Neural crest cell (in vitro differentiated cells): ENCODE measurements at regions not wholly inside any gene's neighbourhood (a gene's known extent, or its start where the extent isn't known, plus 50 kb on each side); places are given as distances from the start of the nearest gene placed in this dataset.

Source experiments
- DNase-seq: peaks from one replicate; pipeline ENCODE4 v3.0.0; 2021; ENCODE audit warnings: low read depth, mixed read lengths, low spot score
- H3K27ac Mint-ChIP-seq: one replicate; pipeline ENCODE4 v1.8.0; 2021; ENCODE audit warnings: mild to moderate bottlenecking, mixed read lengths; ENCODE audit not compliant: unreplicated experiment
- H3K27me3 Mint-ChIP-seq: 2 replicates; pipeline ENCODE4 v1.8.0; 2021; ENCODE audit warnings: low read depth, mild to moderate bottlenecking, mixed read lengths
- H3K36me3 Mint-ChIP-seq: 2 replicates; pipeline ENCODE4 v1.8.0; 2021; ENCODE audit warnings: low read depth, mild to moderate bottlenecking, mixed read lengths
- H3K4me1 Mint-ChIP-seq: 2 replicates; pipeline ENCODE4 v1.8.0; 2021; ENCODE audit warnings: mixed read lengths
- H3K4me3 Mint-ChIP-seq: one replicate; pipeline ENCODE4 v1.8.0; 2021; ENCODE audit warnings: mild to moderate bottlenecking, mixed read lengths
- H3K9me3 Mint-ChIP-seq: 2 replicates; pipeline ENCODE4 v1.8.0; 2021; ENCODE audit warnings: mixed read lengths
- CTCF ChIP-seq: fragments of 200-600 bp; sonication (generic); conservative IDR thresholded peaks from 2 replicates; pipeline ENCODE4 v1.5.0; 2021; ENCODE audit warnings: antibody characterized with exemption, mild to moderate bottlenecking

DNA sequence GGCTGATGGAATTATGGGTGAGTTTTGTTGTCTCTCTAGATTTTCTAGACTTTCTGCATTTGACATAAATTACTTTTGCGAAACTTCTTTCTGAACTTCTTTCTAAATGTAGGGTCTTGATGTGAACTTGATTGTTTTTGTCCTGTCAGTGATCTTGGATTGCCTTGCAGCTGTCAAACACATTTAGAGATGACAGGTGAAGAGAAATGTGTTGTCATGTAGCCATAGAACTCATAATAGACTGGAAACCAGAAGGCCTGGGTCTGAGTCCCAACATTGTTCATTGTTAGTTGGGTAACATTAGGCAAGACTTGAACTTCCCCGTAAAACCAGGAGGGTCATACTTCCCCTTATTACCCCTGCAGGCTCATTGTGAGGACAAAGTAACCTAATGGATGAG lies 109.0 kb downstream of the LRIG3 start:
- Mint-ChIP-seq H3K4me3 (no peak overlapping the region), H3K9me3 (no peaks in the 10 kb centered on the region), H3K27me3 (no peaks in the 10 kb centered on the region), H3K36me3 (no peaks in the 10 kb centered on the region), H3K27ac (no peak overlapping the region), H3K4me1 (peaks cover 26% of the 10 kb centered on the region)
- no peak for TF ChIP-seq CTCF
- no peak for DNase-seq

GRCh38 chr12:58812214-58812613 lies 108.1 kb downstream of the LRIG3 start:
- TF ChIP-seq CTCF = no peak

DNA sequence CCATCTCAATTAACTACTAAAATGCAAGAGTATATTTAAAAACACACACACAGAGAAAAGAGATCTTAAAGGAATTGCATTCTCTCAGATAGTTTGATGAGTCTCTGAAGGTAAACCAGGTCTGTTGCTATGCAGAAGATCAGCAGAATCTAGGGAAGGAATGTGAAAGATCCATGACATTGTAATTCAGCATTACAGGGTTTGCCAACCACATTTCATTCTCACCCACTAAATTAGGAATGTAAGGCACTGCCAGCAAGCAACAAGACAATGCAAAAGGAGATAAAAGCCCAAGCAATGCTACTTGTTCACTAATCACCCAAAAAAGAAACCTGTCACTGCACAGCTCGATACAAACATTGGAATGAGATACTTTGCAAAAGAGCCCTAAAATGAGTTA lies 106.3 kb downstream of the LRIG3 start:
- H3K27me3 Mint-ChIP-seq = no peaks in the 10 kb centered on the region
- no peak overlapping the region for H3K27ac Mint-ChIP-seq
- H3K4me3 Mint-ChIP-seq = no peak overlapping the region
- no peak for TF ChIP-seq CTCF
- no peak for DNase-seq
- H3K4me1 Mint-ChIP-seq = peaks cover 26% of the 10 kb centered on the region
- H3K9me3 Mint-ChIP-seq = no peaks in the 10 kb centered on the region
- no peaks in the 10 kb centered on the region for H3K36me3 Mint-ChIP-seq

More at GRCh38 chr12:58812214-58812613, 108.1 kb downstream of the LRIG3 start:
- H3K27ac Mint-ChIP-seq = no peak overlapping the region
- no peak overlapping the region for H3K4me3 Mint-ChIP-seq
- DNase-seq = no peak
- H3K9me3 Mint-ChIP-seq = no peaks in the 10 kb centered on the region
- H3K27me3 Mint-ChIP-seq = no peaks in the 10 kb centered on the region
- H3K36me3 Mint-ChIP-seq = no peaks in the 10 kb centered on the region
- peaks cover 26% of the 10 kb centered on the region for H3K4me1 Mint-ChIP-seq

DNA sequence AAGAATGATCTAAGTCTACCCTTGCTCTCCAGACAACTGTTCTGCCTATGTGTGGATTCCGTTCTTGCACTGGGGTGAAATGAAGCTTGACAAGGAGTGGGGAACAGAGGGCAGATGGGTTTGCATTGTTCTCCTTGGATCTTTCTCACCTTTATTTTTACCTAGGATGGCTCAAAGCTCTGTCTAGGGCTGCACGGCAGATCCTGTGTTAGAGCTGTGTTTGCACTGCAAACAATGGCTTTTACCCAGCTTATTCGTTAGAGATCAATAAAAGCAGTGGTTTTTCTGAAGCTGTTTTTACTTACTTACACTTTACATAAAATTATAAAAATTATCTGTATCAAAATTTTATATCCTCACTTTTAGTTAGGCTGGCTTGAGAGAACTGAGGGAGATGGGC lies 105.1 kb downstream of the LRIG3 start:
- DNase-seq = no peak
- H3K27ac Mint-ChIP-seq = no peak overlapping the region
- peaks cover 31% of the 10 kb centered on the region for H3K4me1 Mint-ChIP-seq
- no peaks in the 10 kb centered on the region for H3K27me3 Mint-ChIP-seq
- no peaks in the 10 kb centered on the region for H3K9me3 Mint-ChIP-seq
- no peaks in the 10 kb centered on the region for H3K36me3 Mint-ChIP-seq
- H3K4me3 Mint-ChIP-seq = no peak overlapping the region
- no peak for TF ChIP-seq CTCF

DNA sequence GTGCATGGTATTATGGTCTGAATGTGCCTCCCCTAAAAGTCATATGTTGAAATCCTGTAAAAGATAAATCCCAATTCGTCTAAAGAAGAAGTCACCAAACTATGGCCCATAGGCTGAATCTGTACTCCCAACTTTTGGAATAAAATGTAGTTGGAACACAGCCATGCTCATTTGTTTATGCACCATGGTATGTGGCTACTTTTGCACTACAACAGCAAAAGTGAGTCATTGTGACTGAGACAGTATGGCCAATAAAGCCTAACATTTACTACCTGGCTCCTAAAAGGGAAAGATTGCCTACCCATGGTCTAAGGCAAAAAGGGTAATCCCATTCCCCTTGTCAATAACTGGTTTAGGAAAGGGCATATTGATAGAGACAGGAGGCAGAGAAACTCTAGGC lies 101.8 kb downstream of the LRIG3 start:
- no peak for DNase-seq
- Mint-ChIP-seq H3K27me3 (no peaks in the 10 kb centered on the region), H3K27ac (no peak overlapping the region), H3K36me3 (no peaks in the 10 kb centered on the region), H3K9me3 (peaks cover 3% of the 10 kb centered on the region), H3K4me1 (peaks cover 21% of the 10 kb centered on the region), H3K4me3 (no peak overlapping the region)
- TF ChIP-seq CTCF = no peak

DNA sequence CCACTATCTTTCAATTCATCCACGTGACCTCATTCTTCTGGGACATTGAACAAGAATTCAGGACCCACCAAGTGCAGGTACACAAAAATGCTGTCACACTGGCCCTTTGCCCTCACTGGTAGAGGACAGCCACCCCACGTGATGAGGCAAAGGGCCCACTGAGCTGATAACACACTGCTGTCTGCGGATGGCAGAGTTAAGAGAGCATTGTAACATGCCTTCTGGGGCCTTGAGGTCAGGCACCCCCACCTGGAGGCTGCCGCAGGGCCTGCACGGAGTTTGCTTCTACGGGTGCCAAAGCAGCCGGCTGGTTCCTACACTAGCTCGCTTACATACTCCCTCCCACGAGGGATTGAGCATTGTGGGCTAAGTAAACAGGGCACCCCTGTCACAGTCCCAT lies 101.0 kb downstream of the LRIG3 start:
- no peaks in the 10 kb centered on the region for H3K36me3 Mint-ChIP-seq
- no peak for TF ChIP-seq CTCF
- H3K27me3 Mint-ChIP-seq = no peaks in the 10 kb centered on the region
- no peak overlapping the region for H3K27ac Mint-ChIP-seq
- H3K4me1 Mint-ChIP-seq = peaks cover 13% of the 10 kb centered on the region
- no peak overlapping the region for H3K4me3 Mint-ChIP-seq
- DNase-seq = no peak
- H3K9me3 Mint-ChIP-seq = peaks cover 3% of the 10 kb centered on the region
